H1 (cell line): ENCODE measurements at regions not wholly inside any gene's neighbourhood (a gene's known extent, or its start where the extent isn't known, plus 50 kb on each side); places are given as distances from the start of the nearest gene placed in this dataset.

ENCODE experiments used
- CTCF ChIA-PET: fragments of 300-600 bp; sonication (Branson Sonifier 250); formaldehyde crosslinking; loops from one replicate; lab custom pipeline; 2021; ENCODE audit not compliant: partially characterized antibody; lab: Charles Lee
- POLR2A ChIA-PET: fragments of 300-600 bp; sonication (Branson Sonifier 250); formaldehyde crosslinking; loops from one replicate; lab custom pipeline; 2021; ENCODE audit warnings: inconsistent platforms; ENCODE audit not compliant: partially characterized antibody; lab: Charles Lee
- DNase-seq, 2 experiments: peaks; one replicate each; pipeline versions ENCODE4 v3.0.0 to v3.0.0-alpha.2; 2010 to 2022; ENCODE audit warnings: low spot score in 2 of 2, low read depth in 1 of 2, mixed read lengths in 1 of 2
- FAIRE-seq: peaks from 2 replicates; lab custom pipeline; 2011; peaks lifted over from hg19 to GRCh38; lab: Jason Lieb, UNC
- H2AFZ ChIP-seq: 2 replicates; pipeline ENCODE4 v1.8.1; 2012; ENCODE audit warnings: low read length, inconsistent platforms
- H2AK5ac ChIP-seq: 2 replicates; pipeline ENCODE4 v1.6.1; 2013; ENCODE audit warnings: low read depth, low read length
- H2BK120ac ChIP-seq: replicated peaks from 2 replicates; pipeline ENCODE3; 2013; ENCODE audit warnings: low read depth, low read length, inconsistent platforms
- H2BK12ac ChIP-seq: 2 replicates; pipeline ENCODE4 v1.6.1; 2013; ENCODE audit warnings: low read depth, low read length
- H2BK15ac ChIP-seq: 2 replicates; pipeline ENCODE4 v1.6.1; 2013; ENCODE audit warnings: low read length
- H2BK20ac ChIP-seq: 2 replicates; pipeline ENCODE4 v1.6.1; 2013; ENCODE audit warnings: low read length
- H2BK5ac ChIP-seq: 2 replicates; pipeline ENCODE4 v1.6.1; 2013; ENCODE audit warnings: low read depth, low read length
- H3K14ac ChIP-seq: 2 replicates; pipeline ENCODE4 v1.6.1; 2013; ENCODE audit warnings: inconsistent platforms; ENCODE audit not compliant: insufficient read length
- H3K18ac ChIP-seq: 2 replicates; pipeline ENCODE4 v1.6.1; 2013; ENCODE audit warnings: low read length; ENCODE audit errors: extremely low read depth
- H3K23ac ChIP-seq: 2 replicates; pipeline ENCODE4 v1.6.1; 2013; ENCODE audit warnings: inconsistent platforms; ENCODE audit not compliant: insufficient read length
- H3K23me2 ChIP-seq: 2 replicates; pipeline ENCODE4 v1.6.1; 2013; ENCODE audit warnings: low read depth, low read length
- H3K27ac ChIP-seq: 2 replicates; pipeline ENCODE4 v1.6.1; 2011; ENCODE audit warnings: low read depth, low read length, inconsistent platforms
- H3K27me3 ChIP-seq, 4 experiments: replicated peaks in 1 of 4; 1 replicate in 1 of 4; 2 replicates in 3 of 4; pipeline versions ENCODE4 v1.6.1 to v1.8.1; 2011 to 2013; ENCODE audit warnings: low read length in 3 of 4, mild to moderate bottlenecking in 3 of 4, inconsistent platforms in 2 of 4, mixed read lengths in 2 of 4, moderate library complexity in 1 of 4; ENCODE audit not compliant: control insufficient read depth in 3 of 4, insufficient read depth in 3 of 4; ENCODE audit errors: extremely low read depth in 1 of 4
- H3K36me3 ChIP-seq, 4 experiments: 2 replicates each; pipeline versions ENCODE4 v1.6.1 to v1.8.1; 2011 to 2013; ENCODE audit warnings: mild to moderate bottlenecking in 4 of 4, low read length in 3 of 4, moderate library complexity in 2 of 4, control low read depth in 1 of 4, inconsistent platforms in 1 of 4; ENCODE audit not compliant: insufficient read depth in 4 of 4, control insufficient read depth in 2 of 4
- H3K4ac ChIP-seq: replicated peaks from 2 replicates; pipeline ENCODE3; 2013; ENCODE audit warnings: low read length, low read depth, mixed read lengths, inconsistent platforms; ENCODE audit not compliant: insufficient read length
- H3K4me1 ChIP-seq, 4 experiments: replicated peaks in 1 of 4; 1 replicate in 1 of 4; 2 replicates in 3 of 4; pipeline versions ENCODE4 v1.6.1 to v1.8.1; 2011 to 2013; ENCODE audit warnings: low read length in 3 of 4, inconsistent platforms in 2 of 4, mixed read lengths in 1 of 4; ENCODE audit not compliant: insufficient read depth in 4 of 4, control insufficient read depth in 3 of 4
- H3K4me2 ChIP-seq, 2 experiments: 2 replicates each; pipeline versions ENCODE4 v1.6.1 to v1.8.1; 2011 to 2013; ENCODE audit warnings: low read depth in 2 of 2, low read length in 2 of 2, control low read depth in 1 of 2, inconsistent platforms in 1 of 2, mild to moderate bottlenecking in 1 of 2; ENCODE audit not compliant: insufficient read depth in 1 of 2
- H3K4me3 ChIP-seq, 4 experiments: fragments of 200-600, 300-600 bp in 1 of 4; sonication (generic), shearing (Covaris generic), sonication (Bioruptor Twin) in 1 of 4; 2 replicates each; pipeline versions ENCODE4 v1.5.1 to v1.8.1; 2011 to 2016; ENCODE audit warnings: low read length in 4 of 4, low read depth in 3 of 4, control low read depth in 2 of 4, inconsistent platforms in 2 of 4, mild to moderate bottlenecking in 2 of 4, mixed read lengths in 1 of 4, moderate library complexity in 1 of 4; ENCODE audit not compliant: insufficient read depth in 2 of 4; ENCODE audit errors: extremely low read depth in 1 of 4
- H3K56ac ChIP-seq: replicated peaks from 2 replicates; pipeline ENCODE3; 2013; ENCODE audit warnings: low read depth, mild to moderate bottlenecking, mixed read lengths, low read length, inconsistent platforms; ENCODE audit not compliant: insufficient read length
- H3K79me1 ChIP-seq: 2 replicates; pipeline ENCODE4 v1.6.1; 2013; ENCODE audit warnings: low read depth, low read length, control low read depth
- H3K79me2 ChIP-seq, 2 experiments: 2 replicates each; pipeline versions ENCODE4 v1.6.1 to v1.8.1; 2012 to 2013; ENCODE audit warnings: low read length in 2 of 2, mild to moderate bottlenecking in 2 of 2, inconsistent platforms in 1 of 2; ENCODE audit not compliant: insufficient read depth in 2 of 2, control insufficient read depth in 1 of 2
- H3K9ac ChIP-seq, 4 experiments: replicated peaks in 1 of 4; 1 replicate in 1 of 4; 2 replicates in 3 of 4; pipeline versions ENCODE4 v1.6.1 to v1.8.1; 2011 to 2013; ENCODE audit warnings: low read depth in 3 of 4, low read length in 3 of 4, control low read depth in 2 of 4, mild to moderate bottlenecking in 2 of 4, moderate library complexity in 2 of 4, inconsistent platforms in 1 of 4; ENCODE audit errors: extremely low read depth in 1 of 4
- H3K9me3 ChIP-seq, 2 experiments: 2 replicates each; pipeline versions ENCODE4 v1.6.1 to v1.8.1; 2012 to 2013; ENCODE audit warnings: mild to moderate bottlenecking in 2 of 2, moderate library complexity in 2 of 2, control low read depth in 1 of 2, inconsistent platforms in 1 of 2, low read depth in 1 of 2, low read length in 1 of 2, mixed read lengths in 1 of 2; ENCODE audit not compliant: insufficient read depth in 2 of 2
- H4K20me1 ChIP-seq, 2 experiments: replicated peaks in 1 of 2; 2 replicates each; pipeline versions ENCODE3 to v1.8.1; 2011 to 2013; ENCODE audit warnings: inconsistent platforms in 2 of 2, low read length in 2 of 2, mild to moderate bottlenecking in 1 of 2; ENCODE audit not compliant: insufficient read depth in 2 of 2, control insufficient read depth in 1 of 2
- H4K5ac ChIP-seq: 2 replicates; pipeline ENCODE4 v1.6.1; 2013; ENCODE audit warnings: low read length, low read depth, mixed read lengths, inconsistent platforms; ENCODE audit not compliant: insufficient read length
- H4K8ac ChIP-seq: 2 replicates; pipeline ENCODE4 v1.8.0; 2013; ENCODE audit warnings: mild to moderate bottlenecking, moderate library complexity, low read length, inconsistent platforms; ENCODE audit not compliant: insufficient read depth; ENCODE audit errors: extremely low read depth
- H4K91ac ChIP-seq: replicated peaks from 2 replicates; pipeline ENCODE3; 2013; ENCODE audit warnings: low read length, mixed read lengths, inconsistent platforms; ENCODE audit not compliant: insufficient read length
- ASH2L ChIP-seq: fragments of 200-600, 300-600 bp; sonication (generic); IDR thresholded peaks from one replicate; pipeline ENCODE4 v1.7.1; 2017; ENCODE audit warnings: low read length
- BACH1 ChIP-seq: IDR thresholded peaks from 2 replicates; pipeline ENCODE4 v1.6.1; 2012; ENCODE audit warnings: low read length, improper control_type of control experiment
- BCL11A ChIP-seq, 2 experiments: IDR thresholded peaks; one replicate each; pipeline ENCODE4 v1.6.1; 2011; ENCODE audit warnings: low read depth in 2 of 2, low read length in 2 of 2, mild to moderate bottlenecking in 2 of 2
- CEBPB ChIP-seq: IDR thresholded peaks from 2 replicates; pipeline ENCODE4 v1.6.1; 2012; ENCODE audit warnings: low read depth, low read length
- HDAC2 ChIP-seq, 2 experiments: fragments of 300-600 bp in 1 of 2; sonication (generic) in 1 of 2; IDR thresholded peaks; 2 replicates each; pipeline ENCODE4 v1.6.1; 2011 to 2012; ENCODE audit warnings: low read depth in 2 of 2, low read length in 2 of 2, mild to moderate bottlenecking in 2 of 2, moderate library complexity in 2 of 2, borderline replicate concordance in 1 of 2, inconsistent platforms in 1 of 2
- JUND ChIP-seq: IDR thresholded peaks from 2 replicates; pipeline ENCODE4 v1.6.1; 2011; ENCODE audit warnings: mild to moderate bottlenecking, improper control_type of control experiment, low read length
- KDM1A ChIP-seq: fragments of 200-600, 300-600 bp; sonication (generic); IDR thresholded peaks from 2 replicates; pipeline ENCODE4 v1.7.1; 2016; ENCODE audit warnings: mild to moderate bottlenecking, low read length, borderline replicate concordance
- KDM4A ChIP-seq: IDR thresholded peaks from one replicate; pipeline ENCODE4 v1.7.1; 2012; ENCODE audit warnings: low read depth, mild to moderate bottlenecking, moderate library complexity, low read length, inconsistent platforms; ENCODE audit not compliant: severe bottlenecking
- NANOG ChIP-seq: IDR thresholded peaks from 2 replicates; pipeline ENCODE4 v1.6.1; 2011; ENCODE audit warnings: low read length, low read depth, mild to moderate bottlenecking, inconsistent platforms; ENCODE audit not compliant: insufficient read depth, poor library complexity, severe bottlenecking
- POLR2AphosphoS5 ChIP-seq: IDR thresholded peaks from 2 replicates; pipeline ENCODE4 v1.6.1; 2011; ENCODE audit warnings: low read depth, low read length
- SIN3A ChIP-seq, 2 experiments: IDR thresholded peaks in 1 of 2; conservative IDR thresholded peaks in 1 of 2; 2 replicates each; pipeline ENCODE4 v1.6.1; 2011 to 2012; ENCODE audit warnings: low read length in 2 of 2, improper control_type of control experiment in 1 of 2, low read depth in 1 of 2, mild to moderate bottlenecking in 1 of 2
- SP4 ChIP-seq: IDR thresholded peaks from 2 replicates; pipeline ENCODE4 v1.6.1; 2012; ENCODE audit warnings: low read length, inconsistent platforms
- WGBS, 2 experiments: shearing (Covaris generic) in 1 of 2; methylation state at CpG; one replicate each; pipeline versions ENCODE4 v1.1.6 to v1.1.7; 2013 to 2015; ENCODE audit warnings: low lambda C conversion rate in 2 of 2, mixed read lengths in 2 of 2, inconsistent platforms in 1 of 2, low coverage in 1 of 2, missing lambda C conversion rate in 1 of 2; ENCODE audit not compliant: insufficient replicate concordance in 2 of 2, insufficient coverage in 1 of 2, insufficient read length in 1 of 2; ENCODE audit errors: extremely low coverage in 1 of 2, missing lambda C conversion rate in 1 of 2; 5-methylcytosine and 5-hydroxymethylcytosine counted together

DNA sequence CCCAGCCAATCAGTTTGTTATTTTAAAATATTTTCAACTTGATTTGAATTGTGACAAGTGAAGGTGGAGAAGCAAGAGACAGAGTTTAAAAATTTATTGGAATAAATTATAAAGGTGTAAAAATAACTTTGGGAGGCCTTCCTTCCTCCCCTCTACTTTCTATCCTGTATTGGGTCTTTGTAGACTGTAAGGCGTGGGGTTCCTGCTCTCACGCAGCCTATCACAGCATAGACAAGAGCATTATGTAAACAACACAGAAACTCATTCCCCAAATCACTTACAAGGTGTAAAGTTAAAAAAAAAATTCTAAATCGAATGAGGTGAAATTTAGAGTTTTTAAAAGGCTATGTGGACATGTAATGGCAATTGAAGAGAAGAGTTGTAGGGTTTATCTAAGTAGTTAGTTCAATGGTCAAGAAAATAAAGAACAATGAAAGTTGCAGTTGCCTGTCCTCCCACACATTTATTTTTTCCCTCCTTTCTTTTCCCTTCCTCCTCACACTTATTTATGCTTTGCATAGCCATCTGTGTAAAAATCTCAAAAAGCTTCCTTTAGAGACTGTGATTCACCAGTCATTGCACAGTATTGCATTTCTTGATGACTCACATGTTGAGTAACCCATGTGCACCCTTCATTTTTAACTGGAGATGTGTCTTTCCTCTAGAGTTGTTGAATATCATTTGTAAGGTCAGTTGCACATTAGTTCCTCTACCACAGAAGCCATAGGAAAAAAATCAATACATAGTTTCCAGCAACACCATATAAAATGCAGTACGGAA lies 242.2 kb downstream of the PTPRC start:
- no peak overlapping the region for H2BK12ac ChIP-seq
- no peak overlapping the region for H3K4me2 ChIP-seq
- no peak overlapping the region for H2BK120ac ChIP-seq
- FAIRE-seq (no peak), DNase-seq (no peak)
- H4K20me1 ChIP-seq, result no peaks in the 10 kb centered on the region
- no peak overlapping the region for H3K4me3 ChIP-seq
- ChIA-PET POLR2A (no interaction called here), CTCF (no interaction called here)
- H3K23me2 ChIP-seq, result no peaks in the 10 kb centered on the region
- no peak overlapping the region for H2AK5ac ChIP-seq
- H2AFZ ChIP-seq, result no peak overlapping the region; the same call in 1 of the 2 replicates
- no peaks in the 10 kb centered on the region for H3K36me3 ChIP-seq
- TF ChIP-seq ASH2L (no peak), POLR2AphosphoS5 (no peak), KDM1A (no peak), SP4 (no peak), NANOG (no peak), KDM4A (no peak), SIN3A (conservative IDR thresholded peaks at IDR 0.05 in 1 of 2, IDR thresholded peaks at IDR 0.05 in 1 of 2; ENCODE audit: low read depth in 1 of 2, low read length in 2 of 2) (no peak), BCL11A (IDR thresholded peaks at IDR 0.05; ENCODE audit: low read depth in 2 of 2, low read length in 2 of 2) (no peak), HDAC2 (IDR thresholded peaks at IDR 0.05; ENCODE audit: borderline replicate concordance in 1 of 2, low read depth in 2 of 2, low read length in 2 of 2) (no peak), JUND (no peak), CEBPB (no peak), BACH1 (no peak)
- H3K23ac ChIP-seq, result no peak overlapping the region
- no peaks in the 10 kb centered on the region for H3K9me3 ChIP-seq
- no peaks in the 10 kb centered on the region for H3K27me3 ChIP-seq
- H3K79me2 ChIP-seq, result no peaks in the 10 kb centered on the region
- H3K9ac ChIP-seq, result no peak overlapping the region
- WGBS, 2 experiments, result 92% methylated on average over 4 of the region's 4 CpGs; no CpG with 5 or more reads in 1 of the 2 experiments
- H3K79me1 ChIP-seq, result no peaks in the 10 kb centered on the region
- H3K18ac ChIP-seq, result no peak overlapping the region
- no peak overlapping the region for H4K91ac ChIP-seq
- H3K14ac ChIP-seq, result no peak overlapping the region
- H3K4me1 ChIP-seq, result no peaks in the 10 kb centered on the region
- no peak overlapping the region for H3K56ac ChIP-seq
- no peak overlapping the region for H2BK15ac ChIP-seq
- H2BK20ac ChIP-seq, result no peak overlapping the region
- no peak overlapping the region for H3K4ac ChIP-seq
- no peak overlapping the region for H4K8ac ChIP-seq
- no peak overlapping the region for H4K5ac ChIP-seq
- no peak overlapping the region for H2BK5ac ChIP-seq
- no peak overlapping the region for H3K27ac ChIP-seq
